ENCODE measurements at regions not wholly inside any gene's neighbourhood (a gene's known extent, or its start where the extent isn't known, plus 50 kb on each side); places are given as distances from the start of the nearest gene placed in this dataset.
A peak's percentile ranks its signal among the peaks of the same experiment; 100 is the strongest.

GRCh38 chr10:8323428-8324054 lies 269.1 kb downstream of the GATA3 start:
- H3K36me3 ChIP-seq, result no peaks in the 10 kb centered on the region
- intact Hi-C loops (cut with DNase I), result no loop called here
- H3K4me1 ChIP-seq (replicated peaks), result no peaks in the 10 kb centered on the region
- no peak overlapping the region for H3K4me3 ChIP-seq
- no peaks in the 10 kb centered on the region for H3K27me3 ChIP-seq (replicated peaks; ENCODE audit: insufficient read depth)
- WGBS, result 8% methylated on average over 3 of the region's 3 CpGs
- no peak for TF ChIP-seq POLR2A (IDR thresholded peaks at IDR 0.05)
- TF ChIP-seq POLR2AphosphoS5 (IDR thresholded peaks at IDR 0.05), result no peak
- TF ChIP-seq CTCF (IDR thresholded peaks at IDR 0.05), result no peak
- no peak for DNase-seq (ENCODE audit: low spot score)
- no peak overlapping the region for H3K27ac ChIP-seq
- H3K9me3 ChIP-seq, result no peaks in the 10 kb centered on the region

GRCh38 chr10:8325024-8325980 lies 270.8 kb downstream of the GATA3 start:
- Histone ChIP-seq H3K27ac (no peak overlapping the region), H3K9me3 (no peaks in the 10 kb centered on the region), H3K27me3 (replicated peaks; ENCODE audit: insufficient read depth) (no peaks in the 10 kb centered on the region), H3K4me1 (replicated peaks) (no peaks in the 10 kb centered on the region), H3K36me3 (no peaks in the 10 kb centered on the region), H3K4me3 (no peak overlapping the region)
- TF ChIP-seq POLR2A (IDR thresholded peaks at IDR 0.05) (no peak), CTCF (IDR thresholded peaks at IDR 0.05) (no peak), POLR2AphosphoS5 (IDR thresholded peaks at IDR 0.05) (no peak)
- intact Hi-C loops (cut with DNase I), result no loop called here
- no peak for DNase-seq (ENCODE audit: low spot score)
- 78% methylated on average over 6 of the region's 6 CpGs for WGBS

- DNase-seq (ENCODE audit: low spot score), result no peak
- TF ChIP-seq POLR2AphosphoS5 (IDR thresholded peaks at IDR 0.05) (no peak), POLR2A (IDR thresholded peaks at IDR 0.05) (no peak), CTCF (IDR thresholded peaks at IDR 0.05) (no peak)
- no peaks in the 10 kb centered on the region for H3K4me1 ChIP-seq (replicated peaks)
- no peaks in the 10 kb centered on the region for H3K36me3 ChIP-seq
- no peak overlapping the region for H3K4me3 ChIP-seq
- intact Hi-C loops (cut with DNase I), result no loop called here
- no peaks in the 10 kb centered on the region for H3K9me3 ChIP-seq
- H3K27me3 ChIP-seq (replicated peaks; ENCODE audit: insufficient read depth), result no peaks in the 10 kb centered on the region
- H3K27ac ChIP-seq, result no peak overlapping the region
- WGBS, result 25% methylated on average over 18 of the region's 18 CpGs
These were observed 272.1 kb downstream of the GATA3 start for GRCh38 chr10:8326396-8327139.

GRCh38 chr10:8327140-8327423 lies 272.6 kb downstream of the GATA3 start:
- intact Hi-C loops (cut with DNase I), result no loop called here
- no peak for TF ChIP-seq POLR2A (IDR thresholded peaks at IDR 0.05)
- TF ChIP-seq POLR2AphosphoS5 (IDR thresholded peaks at IDR 0.05), result peak; percentile 77
- WGBS, result 9% methylated on average over 1 of the region's 1 CpG

GRCh38 chr10:8331387-8331786 lies 276.9 kb downstream of the GATA3 start:
- DNase-seq (ENCODE audit: low spot score), result no peak
- no peak for TF ChIP-seq POLR2AphosphoS5 (IDR thresholded peaks at IDR 0.05)
- no peak for TF ChIP-seq CTCF (IDR thresholded peaks at IDR 0.05)
- TF ChIP-seq POLR2A (IDR thresholded peaks at IDR 0.05), result no peak
- Histone ChIP-seq H3K4me1 (replicated peaks) (no peaks in the 10 kb centered on the region), H3K27me3 (replicated peaks; ENCODE audit: insufficient read depth) (peaks cover 10% of the 10 kb centered on the region), H3K9me3 (no peaks in the 10 kb centered on the region), H3K27ac (no peak overlapping the region), H3K36me3 (no peaks in the 10 kb centered on the region), H3K4me3 (no peak overlapping the region)
- 77% methylated on average over 14 of the region's 14 CpGs for WGBS
- intact Hi-C loops (cut with DNase I), result no loop called here

More at GRCh38 chr10:8327140-8327423, 272.6 kb downstream of the GATA3 start:
- Histone ChIP-seq H3K4me1 (replicated peaks) (no peaks in the 10 kb centered on the region), H3K27me3 (replicated peaks; ENCODE audit: insufficient read depth) (no peaks in the 10 kb centered on the region), H3K9me3 (no peaks in the 10 kb centered on the region), H3K36me3 (no peaks in the 10 kb centered on the region), H3K4me3 (no peak overlapping the region), H3K27ac (no peak overlapping the region)
- peak; percentile 61 for DNase-seq (ENCODE audit: low spot score)
